GM12875 (cell line): ENCODE measurements at regions not wholly inside any gene's neighbourhood (a gene's known extent, or its start where the extent isn't known, plus 50 kb on each side); places are given as distances from the start of the nearest gene placed in this dataset.

ENCODE experiments used
- H3K4me3 ChIP-seq: one replicate; pipeline ENCODE4 v1.5.1; 2011; ENCODE audit warnings: low read depth, low read length, control low read depth
- CTCF ChIP-seq: IDR thresholded peaks from 2 replicates; pipeline ENCODE4 v1.5.1; 2011; ENCODE audit warnings: low read depth, mild to moderate bottlenecking, control low read depth, inconsistent platforms, low read length, moderate library complexity, borderline replicate concordance; ENCODE audit not compliant: insufficient read depth

GRCh38 chr10:56090914-56091540, 270.0 kb downstream of the ZWINT start:
- no peak for TF ChIP-seq CTCF
- H3K4me3 ChIP-seq = no peak overlapping the region

DNA sequence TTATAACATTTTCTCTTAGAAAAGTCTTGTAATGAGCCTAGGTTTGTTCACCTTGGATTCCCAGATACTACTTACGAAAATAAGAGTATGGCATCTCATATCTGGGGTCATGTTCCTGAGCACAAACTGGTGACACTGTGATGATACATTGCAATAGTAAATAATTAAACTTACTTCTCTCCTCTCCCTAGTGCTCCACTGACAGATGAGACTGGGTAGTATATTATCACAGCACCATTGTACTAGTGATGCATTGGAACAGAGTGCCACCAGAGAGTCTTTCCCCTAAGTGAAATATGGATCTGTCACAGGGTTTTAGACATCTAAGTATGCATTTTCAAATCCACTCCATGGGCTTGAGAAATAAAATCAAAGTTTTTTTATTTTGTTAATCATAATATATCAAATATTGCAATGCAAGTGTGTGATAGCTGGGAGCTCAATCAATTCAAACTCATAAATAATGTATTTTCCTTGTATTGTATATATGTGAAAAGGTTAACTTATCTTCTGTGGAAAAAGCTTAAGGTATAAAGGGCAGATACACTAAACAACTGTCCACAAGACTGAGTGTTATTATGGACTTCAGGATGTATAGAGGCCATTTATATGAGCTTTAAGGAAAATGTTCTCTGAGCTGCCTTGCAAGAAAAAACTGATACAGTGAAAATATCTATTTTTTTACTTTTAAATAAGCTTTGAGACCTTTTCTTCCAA, 275.5 kb downstream of the ZWINT start:
- no peak for TF ChIP-seq CTCF
- no peak overlapping the region for H3K4me3 ChIP-seq

DNA sequence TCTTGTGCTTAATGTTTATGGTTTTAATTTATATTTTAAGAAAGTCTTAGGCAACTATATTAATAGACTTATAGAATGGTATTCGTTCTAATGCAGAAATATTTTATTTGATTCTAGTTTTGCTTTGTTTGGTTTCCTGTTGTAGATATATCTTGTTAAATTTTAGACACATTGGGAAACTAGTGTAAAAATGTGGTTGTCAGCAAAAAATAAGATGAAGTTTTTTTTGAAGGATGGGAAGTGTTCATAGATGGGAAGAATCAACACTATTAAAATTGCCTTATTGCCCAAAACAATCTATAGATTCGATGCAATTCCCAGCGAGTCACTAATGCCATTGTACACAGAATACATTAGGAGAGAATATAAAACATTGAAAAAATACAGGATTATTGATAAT, 278.9 kb downstream of the ZWINT start:
- H3K4me3 ChIP-seq = no peak overlapping the region
- no peak for TF ChIP-seq CTCF

DNA sequence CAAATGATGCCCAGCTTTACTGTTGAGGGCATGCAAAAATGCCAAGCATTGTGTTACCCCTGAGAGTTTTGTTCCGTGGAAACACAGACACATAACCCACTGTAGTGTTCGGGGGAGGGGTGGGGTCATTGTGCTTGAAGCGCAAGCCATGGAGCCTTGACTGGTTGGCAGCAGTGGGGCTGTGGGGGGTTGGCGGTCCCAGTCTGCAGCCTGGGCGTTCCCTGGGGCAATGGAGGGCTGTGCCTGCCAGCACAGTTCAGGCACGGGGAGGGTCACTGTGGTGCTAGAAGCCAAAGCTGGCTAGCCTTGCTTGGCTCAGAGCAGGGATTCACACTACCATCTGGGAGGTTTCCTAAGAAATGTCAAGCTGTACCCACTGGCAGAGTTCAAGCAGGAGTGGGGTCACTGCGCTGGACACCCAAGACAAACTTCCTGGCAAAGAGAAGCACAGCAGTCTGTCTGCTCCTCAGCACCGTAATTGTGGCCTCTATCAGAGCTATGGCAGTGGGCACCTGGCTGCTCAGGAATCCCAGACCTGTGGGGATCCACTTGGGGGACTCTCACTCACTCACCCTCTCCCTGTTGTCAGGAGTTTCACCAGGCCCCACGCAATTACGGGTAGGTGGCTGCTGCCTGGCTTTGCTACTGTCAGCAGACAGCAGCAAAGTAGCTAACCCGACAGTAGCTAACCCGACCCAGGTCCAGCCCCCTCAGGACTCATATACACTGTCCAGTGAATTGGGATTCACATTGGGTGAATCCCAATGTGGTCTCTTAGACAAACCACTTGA, 292.4 kb downstream of the ZWINT start:
- TF ChIP-seq CTCF = no peak

DNA sequence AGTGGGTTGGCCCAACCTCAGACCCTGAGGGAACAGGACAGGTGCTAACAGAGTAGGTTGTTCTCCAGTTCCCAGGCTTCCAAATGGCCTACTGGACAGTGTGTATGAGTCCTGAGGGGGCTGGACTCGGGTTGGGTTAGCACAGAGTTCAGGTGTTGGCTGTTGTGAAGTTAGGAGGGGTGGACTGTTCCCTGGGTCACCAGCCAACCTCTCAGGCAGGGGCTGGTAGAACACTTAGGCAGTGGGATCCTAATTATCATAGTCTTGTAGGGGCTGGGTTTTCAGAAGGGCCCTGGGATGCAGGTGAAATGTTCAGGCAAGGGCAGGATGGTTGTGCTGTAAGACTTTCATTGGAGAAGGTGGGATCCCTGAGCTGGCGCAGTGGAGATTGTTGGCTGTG, 293.0 kb downstream of the ZWINT start:
- no peak overlapping the region for H3K4me3 ChIP-seq
- no peak for TF ChIP-seq CTCF

More for the DNA sequence above, 292.4 kb downstream of the ZWINT start:
- H3K4me3 ChIP-seq = no peak overlapping the region

DNA sequence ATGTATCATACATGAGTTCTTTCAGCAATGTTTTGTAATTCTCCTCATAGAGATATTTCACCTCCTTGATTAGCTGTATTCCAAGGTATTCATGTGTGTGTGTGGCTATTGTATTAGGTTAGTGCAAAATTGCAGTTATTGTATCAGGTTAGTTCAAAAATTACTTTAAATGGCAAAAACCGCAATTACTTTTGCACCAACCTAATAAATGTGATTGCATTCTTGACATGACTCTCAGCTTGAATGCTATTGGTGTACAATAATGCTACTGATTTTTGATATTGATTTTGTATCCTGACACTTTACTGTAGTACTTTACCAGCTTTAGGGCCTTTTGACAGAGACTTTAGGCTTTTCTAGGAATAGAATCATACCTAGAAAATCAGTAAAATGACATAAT, 297.4 kb downstream of the ZWINT start:
- no peak for TF ChIP-seq CTCF
- no peak overlapping the region for H3K4me3 ChIP-seq

DNA sequence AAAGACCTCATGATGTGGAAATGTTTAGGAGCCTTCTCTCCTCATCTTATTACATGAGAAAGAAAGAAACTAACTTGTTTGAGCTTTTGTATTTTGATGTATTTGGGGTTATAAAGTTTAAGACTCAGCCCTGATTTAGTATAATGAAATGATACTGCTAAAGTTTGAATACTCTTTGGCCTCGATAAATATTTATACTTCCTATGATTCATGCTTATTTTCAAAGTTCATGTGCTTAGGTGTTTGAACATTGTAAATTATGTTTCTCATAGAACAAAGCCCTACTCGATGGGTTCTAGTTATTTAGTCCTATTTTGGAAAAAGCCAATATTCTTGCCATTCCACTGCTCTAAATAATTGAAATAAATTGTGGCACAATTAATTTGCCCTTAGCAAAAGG, 303.2 kb downstream of the ZWINT start:
- no peak for TF ChIP-seq CTCF
- H3K4me3 ChIP-seq = no peak overlapping the region
